COR-L47 (cell line): ENCODE measurements at regions not wholly inside any gene's neighbourhood (a gene's known extent, or its start where the extent isn't known, plus 50 kb on each side); places are given as distances from the start of the nearest gene placed in this dataset.

Experiments
- DNase-seq: peaks from one replicate; lab custom pipeline; 2025; lab: John Stamatoyannopoulos, UW

- no peak for DNase-seq
Observed at GRCh38 chr1:56150441-56151215, 428.7 kb downstream of the PLPP3 start.

DNA sequence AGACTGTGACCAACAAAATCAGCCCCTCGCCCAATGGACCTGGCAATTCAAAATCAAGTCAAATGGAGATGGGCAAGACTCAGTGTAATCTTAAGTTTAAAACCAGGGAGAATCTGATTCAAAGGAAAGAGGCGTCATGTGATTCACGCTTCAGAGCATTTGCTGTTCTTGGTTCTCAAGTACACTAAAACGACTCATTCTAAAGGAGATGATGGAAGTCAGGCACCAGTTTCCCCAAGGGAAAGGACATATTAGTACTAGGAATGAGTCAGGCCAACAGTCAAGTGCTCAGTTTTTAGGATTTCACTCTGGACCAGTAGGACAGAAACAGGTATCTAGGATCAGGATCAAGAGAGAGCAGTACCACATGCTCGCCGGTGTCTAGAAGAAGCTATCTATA is 429.6 kb downstream of the PLPP3 start:
- no peak for DNase-seq

- DNase-seq = no peak
Observed at GRCh38 chr1:56148326-56149193, 430.8 kb downstream of the PLPP3 start.

- DNase-seq = no peak
Observed at GRCh38 chr1:56147459-56147858, 431.9 kb downstream of the PLPP3 start.

GRCh38 chr1:56147034-56147433 is 432.3 kb downstream of the PLPP3 start:
- no peak for DNase-seq

- DNase-seq = no peak
Observed at GRCh38 chr1:56146449-56146848, 432.9 kb downstream of the PLPP3 start.

DNA sequence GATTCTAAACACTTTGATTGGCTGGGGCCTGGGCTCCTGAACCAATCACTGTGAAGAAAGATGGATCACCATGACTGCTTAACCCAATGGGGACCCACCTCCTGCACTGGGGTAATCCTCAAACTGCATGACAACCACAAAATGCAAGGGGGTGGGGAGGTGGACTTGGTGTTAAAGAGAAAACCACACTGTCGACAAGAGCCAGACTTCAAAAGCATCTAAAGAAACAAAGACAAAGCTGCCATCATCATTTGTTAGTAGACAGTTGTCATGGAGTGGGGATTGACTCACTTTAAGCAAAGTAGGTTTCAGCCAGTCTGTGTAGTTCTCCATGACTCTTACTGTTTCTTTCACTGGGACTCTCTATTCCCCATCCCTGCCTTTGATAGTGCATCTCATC is 433.8 kb downstream of the PLPP3 start:
- no peak for DNase-seq

- DNase-seq = no peak
Observed at GRCh38 chr1:56142301-56142700, 437.1 kb downstream of the PLPP3 start.

DNA sequence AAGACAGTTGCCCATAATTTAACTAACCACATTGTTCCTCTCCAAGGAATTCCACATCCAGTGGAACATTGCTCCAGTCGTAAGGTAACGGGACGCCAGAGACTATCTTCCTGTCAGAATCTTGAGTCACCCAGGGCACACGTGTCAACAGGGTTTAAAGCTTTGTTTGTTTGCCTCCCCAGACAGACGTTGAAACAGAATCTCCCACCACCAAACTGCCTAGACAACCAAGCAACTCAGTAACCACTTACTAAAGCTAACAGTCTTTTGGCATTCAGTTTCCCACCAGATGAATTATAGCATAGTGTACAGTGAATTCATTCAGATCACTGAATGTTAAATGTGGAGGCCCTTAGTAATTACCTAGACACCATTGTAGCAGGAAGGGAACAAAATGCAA is 439.5 kb downstream of the PLPP3 start:
- DNase-seq = no peak

- DNase-seq = no peak
Observed at GRCh38 chr1:56137521-56138505, 441.6 kb downstream of the PLPP3 start.

DNA sequence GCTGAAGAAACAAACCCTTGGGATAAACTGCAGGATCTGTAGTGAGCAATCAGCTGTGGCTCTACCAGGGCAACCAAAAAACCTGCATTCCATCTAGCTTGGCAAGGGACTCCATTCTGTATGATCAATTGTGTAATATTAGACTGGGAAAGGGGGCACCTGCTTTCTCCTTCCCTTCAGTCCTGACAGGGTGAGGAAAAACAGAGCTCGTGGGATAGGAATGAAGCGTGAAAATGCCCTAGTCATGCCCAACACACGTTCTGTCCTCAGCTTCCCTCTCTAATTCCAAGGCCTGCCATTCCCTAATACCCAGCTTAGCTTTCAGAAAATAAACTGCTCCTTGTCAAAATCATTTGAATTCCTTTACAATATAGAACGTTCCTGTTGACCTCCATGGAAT is 442.3 kb downstream of the PLPP3 start:
- DNase-seq = no peak

DNA sequence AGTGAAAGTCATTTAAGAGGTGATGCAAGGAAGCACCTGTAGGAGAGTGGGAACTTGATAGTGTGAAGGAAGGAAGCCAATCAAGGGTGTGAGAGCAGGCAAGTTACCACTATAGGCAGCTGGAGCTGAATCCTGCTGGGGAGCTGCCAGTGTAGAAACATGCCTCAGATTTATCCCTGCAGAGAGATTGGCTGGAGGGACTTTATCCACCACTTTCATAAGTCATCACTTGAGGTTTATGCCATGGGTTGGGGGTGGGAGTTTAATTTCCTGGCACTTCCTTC is 443.6 kb downstream of the PLPP3 start:
- no peak for DNase-seq

- no peak for DNase-seq
Observed at GRCh38 chr1:56135069-56135863, 444.1 kb downstream of the PLPP3 start.

- no peak for DNase-seq
Observed at GRCh38 chr1:56133522-56134472, 445.6 kb downstream of the PLPP3 start.

DNA sequence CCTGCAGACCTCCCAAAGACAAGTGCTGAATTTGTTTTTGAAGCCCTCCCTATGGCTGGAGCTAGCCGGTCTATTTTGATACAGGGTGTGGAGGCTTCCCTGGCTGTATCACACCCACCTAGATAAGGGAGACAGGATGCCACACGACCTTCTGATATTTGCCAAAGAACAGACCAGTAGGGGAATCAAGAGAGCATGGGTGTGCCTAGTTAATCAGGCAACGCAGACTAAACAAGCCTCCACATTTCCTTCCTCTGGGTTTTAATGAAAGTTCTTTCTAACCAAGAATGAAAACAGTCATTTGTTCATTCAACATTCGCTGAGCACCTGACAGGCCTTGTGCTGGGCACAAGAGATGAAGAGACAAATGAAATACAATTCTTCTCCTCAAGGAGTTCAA is 446.8 kb downstream of the PLPP3 start:
- DNase-seq = no peak

- no peak for DNase-seq
Observed at GRCh38 chr1:56129837-56130236, 449.5 kb downstream of the PLPP3 start.

GRCh38 chr1:56125316-56125715 is 454.0 kb downstream of the PLPP3 start:
- no peak for DNase-seq

DNA sequence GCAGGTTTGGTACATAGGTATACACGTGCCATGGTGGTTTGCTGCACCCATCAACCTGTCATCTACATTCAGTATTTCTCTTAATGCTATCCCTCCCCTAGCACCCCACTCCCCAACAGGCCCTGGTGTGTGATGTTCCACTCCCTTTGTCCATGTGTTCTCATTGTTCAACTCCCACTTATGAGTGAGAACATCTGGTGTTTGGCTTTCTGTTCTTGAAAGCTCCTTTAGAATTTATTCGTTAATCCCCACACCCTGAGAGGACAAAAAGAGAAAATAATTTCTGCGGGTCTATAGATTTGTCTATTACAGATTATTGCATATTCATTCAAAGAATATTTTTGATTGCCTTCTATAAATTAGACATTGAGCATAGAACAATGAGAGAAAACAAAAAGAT is 455.5 kb downstream of the PLPP3 start:
- no peak for DNase-seq

DNA sequence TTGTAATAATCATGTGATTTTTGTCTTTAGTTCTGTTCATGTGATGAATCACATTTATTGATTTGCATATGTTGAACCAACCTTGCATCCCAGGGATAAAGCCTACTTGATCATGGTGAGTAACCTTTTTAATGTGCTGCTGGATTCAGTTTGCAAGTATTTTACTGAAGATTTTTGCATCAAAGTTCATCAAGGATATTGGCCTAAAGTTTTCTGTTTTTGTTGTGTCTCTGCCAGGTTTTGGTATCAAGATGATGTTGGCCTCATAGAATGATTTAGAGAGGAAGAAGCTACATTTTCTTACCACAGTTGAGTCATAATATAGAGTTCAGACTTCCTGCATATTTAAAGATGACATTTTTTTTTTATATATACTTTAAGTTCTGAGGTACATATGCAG is 455.9 kb downstream of the PLPP3 start:
- DNase-seq = no peak

- DNase-seq = no peak
Observed at GRCh38 chr1:56120021-56120420, 459.3 kb downstream of the PLPP3 start.
